EH (cell line): ENCODE measurements at regions not wholly inside any gene's neighbourhood (a gene's known extent, or its start where the extent isn't known, plus 50 kb on each side); places are given as distances from the start of the nearest gene placed in this dataset.

Experiments used
- DNase-seq: peaks from one replicate; pipeline ENCODE4 v3.0.0-alpha.2; 2015; ENCODE audit warnings: low read depth

DNA sequence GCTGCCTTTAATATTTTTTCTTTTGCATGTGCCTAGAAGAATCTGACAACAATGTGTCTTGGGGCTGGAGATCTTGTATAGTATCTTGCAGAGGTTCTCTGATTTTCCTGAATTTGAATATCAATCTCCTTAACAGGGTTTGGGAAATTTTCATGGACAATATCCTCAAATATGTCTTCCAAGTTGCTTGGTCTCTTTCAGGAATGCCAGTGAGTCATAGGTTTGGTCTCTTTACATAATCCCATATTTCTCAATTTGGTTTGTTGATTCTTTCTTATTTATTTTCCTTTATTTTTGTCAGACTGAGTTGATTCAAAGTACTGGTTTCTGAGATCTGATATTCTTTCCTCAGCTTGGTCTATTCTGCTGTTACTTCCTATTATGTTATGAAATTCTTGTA lies 208.7 kb upstream of the GLI3 start:
- no peak for DNase-seq

DNA sequence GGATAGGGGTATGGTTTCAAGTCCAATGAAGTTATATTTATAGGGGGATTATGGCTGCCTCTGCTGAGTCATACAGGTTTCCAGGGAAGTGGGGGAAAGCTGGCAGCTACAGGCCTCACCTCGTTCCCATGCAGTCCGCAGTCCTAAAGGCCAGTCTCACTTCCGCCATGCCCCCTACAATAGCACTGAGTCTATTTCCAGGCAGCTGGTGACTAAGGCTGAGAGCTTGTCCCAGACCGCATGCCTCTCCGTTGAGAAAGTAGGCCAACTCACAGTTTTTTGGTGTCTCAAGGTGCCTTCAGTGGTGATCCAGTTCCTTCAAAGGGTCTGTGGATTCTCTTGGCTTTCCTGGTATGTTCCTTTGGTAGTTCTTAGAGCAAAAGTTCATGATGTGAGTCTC lies 203.9 kb upstream of the GLI3 start:
- DNase-seq: no peak

DNA sequence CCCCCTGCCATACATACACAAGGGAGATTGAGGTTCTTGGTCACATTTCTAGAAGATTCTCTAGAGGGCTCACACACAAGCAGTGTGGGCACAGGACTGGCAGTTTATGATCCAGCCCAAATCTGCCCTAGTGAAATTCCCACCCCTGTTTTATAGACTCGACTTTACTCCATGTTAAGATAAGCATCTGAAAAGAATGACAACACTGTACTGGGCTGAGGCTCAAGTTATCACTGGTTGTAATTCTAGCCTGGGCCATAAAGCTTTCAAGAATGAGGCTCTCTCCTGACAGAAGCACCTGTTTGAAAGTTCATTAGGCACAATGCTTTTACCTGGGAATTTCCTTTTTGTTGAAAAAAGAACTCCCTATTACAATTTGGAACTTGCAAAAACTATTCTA lies 195.6 kb upstream of the GLI3 start:
- no peak for DNase-seq

DNA sequence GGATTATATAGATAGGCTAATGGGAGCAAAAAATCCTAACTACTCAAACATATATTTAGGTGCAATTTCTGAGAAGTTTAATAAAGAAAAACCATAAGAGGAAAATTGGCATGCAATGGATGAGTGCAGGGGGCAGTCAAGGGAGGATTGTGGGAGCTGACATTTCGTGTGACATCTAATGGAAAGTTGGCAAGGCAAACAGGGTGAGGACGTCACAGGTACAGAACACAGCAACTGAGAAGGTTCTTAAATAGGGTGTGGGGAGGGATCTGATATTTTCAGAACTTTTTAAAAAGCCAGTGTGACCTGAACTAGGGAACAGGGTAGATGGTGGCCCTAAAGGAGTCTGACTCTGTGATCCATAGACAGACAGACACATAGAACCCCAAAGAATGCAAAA lies 194.9 kb upstream of the GLI3 start:
- no peak for DNase-seq

DNA sequence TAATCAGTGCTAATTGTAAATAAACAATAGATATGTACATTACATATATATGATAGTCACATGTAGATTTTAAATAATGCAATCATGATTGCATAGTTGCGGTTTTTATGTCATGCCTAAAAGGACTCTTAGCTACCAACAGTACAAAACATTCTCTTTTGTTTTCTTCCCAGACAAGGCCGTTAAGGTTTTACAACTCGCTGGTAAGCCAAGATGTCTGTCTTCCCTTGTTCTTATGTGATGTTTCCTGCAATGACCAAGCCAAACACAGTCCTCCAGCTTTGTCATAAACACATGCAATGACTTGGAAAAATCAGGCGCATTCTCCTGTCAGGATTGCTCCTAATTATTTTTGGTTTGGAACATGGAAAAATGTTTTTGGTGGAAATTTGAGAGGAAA lies 192.3 kb upstream of the GLI3 start:
- peak; percentile 7 for DNase-seq

DNA sequence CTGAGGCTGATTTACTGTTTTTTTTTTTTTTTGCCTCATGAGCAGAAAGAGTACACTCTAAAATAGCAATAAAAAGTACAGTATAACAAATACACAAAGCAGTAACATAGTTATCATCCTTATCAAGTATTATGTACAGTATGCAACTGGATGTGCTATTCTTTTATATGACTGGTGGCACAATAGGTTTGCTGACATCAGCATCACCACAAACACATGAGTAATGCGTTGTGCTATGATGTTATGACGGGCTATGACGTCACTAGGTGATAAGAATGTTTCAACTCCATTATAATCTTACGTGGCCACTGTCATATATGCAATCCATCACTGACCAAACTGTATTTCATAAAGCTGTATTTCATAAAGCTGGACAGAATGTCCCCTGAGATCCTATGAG lies 189.2 kb upstream of the GLI3 start:
- peak; percentile 12 for DNase-seq

DNA sequence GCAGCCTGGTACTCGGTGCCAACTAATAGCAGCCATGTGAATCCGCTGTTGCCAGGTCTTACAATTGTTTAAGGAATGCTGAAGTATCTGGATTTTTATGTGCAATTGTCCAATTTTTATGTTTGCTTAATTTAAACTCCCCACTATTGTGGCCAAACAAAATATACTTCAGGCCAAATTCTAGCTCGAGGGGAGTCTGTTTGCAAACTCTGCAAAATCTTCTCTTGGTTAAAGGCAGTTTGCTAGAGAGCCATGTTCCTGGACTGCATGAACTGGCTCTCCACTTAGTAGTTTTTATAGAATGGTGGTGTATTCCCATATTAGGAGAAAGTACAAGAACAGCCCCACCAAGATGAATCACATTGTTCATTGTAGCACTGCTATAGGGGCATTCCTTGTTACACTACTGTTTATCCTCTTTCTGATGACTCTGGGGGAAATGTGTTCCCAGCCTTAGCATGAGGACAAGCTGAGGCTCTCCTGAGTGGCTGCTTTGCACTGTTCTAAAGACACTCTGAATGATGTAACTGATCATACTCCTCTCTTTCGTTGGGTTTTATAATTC lies 178.0 kb upstream of the GLI3 start:
- DNase-seq: peak; percentile 50

DNA sequence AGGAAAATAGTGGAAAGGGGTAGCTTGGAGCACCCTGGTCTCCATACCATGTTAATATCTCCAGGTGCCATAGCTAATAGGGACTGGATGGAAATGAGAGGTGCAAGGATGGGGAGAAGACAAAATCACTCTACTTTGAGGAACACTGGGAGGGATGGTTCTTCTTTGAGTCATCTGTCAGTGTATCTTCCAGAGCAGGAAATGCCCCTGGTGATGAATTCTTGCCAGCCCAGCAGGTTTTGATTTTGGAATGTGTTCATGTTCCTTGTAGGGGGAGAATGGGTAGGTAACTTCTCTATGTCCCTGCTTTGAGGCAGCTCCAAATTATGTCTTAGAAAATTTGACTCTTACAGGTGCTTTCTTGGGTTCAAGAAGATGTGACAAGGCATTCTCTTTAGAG lies 177.0 kb upstream of the GLI3 start:
- peak; percentile 14 for DNase-seq

DNA sequence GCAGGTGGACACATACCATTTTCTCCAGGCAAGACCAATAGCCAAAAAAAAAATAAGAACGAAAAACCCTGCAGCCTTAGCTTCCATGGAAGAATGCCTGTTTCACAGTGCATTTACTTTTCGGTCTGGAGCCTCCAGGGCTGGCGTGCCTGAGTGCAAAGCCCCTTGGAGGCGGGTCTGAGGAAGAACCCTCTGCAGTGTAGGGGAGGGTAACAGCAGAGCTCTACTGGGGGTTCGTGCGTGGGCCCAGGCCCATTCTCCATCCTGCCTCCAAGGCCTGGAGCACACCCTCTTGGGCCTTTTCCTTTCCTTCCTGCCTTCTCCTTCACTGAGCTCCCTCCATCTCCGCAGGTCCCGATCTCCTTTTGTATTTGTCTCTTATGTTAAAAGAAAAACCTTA lies 172.3 kb upstream of the GLI3 start:
- DNase-seq: no peak

DNA sequence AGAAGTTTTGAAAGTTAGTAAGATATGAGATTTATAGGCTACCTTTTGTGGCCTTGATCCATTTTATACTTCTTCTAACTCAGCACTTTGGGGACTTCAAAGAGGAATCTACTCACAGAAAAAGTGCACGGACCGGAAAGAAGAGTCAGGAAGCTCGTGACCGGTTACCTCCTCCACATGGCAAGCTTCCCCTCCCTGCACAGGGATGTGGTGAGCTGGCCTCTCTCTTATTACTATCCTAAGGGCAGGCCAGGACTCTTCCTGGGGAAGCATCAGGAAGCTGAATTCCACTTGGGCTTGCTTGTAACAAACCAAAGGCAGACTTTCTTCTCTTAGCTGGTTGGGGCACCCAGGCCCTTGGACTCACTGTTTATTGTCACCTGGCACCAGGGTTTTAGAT lies 170.8 kb upstream of the GLI3 start:
- DNase-seq: peak; percentile 2

DNA sequence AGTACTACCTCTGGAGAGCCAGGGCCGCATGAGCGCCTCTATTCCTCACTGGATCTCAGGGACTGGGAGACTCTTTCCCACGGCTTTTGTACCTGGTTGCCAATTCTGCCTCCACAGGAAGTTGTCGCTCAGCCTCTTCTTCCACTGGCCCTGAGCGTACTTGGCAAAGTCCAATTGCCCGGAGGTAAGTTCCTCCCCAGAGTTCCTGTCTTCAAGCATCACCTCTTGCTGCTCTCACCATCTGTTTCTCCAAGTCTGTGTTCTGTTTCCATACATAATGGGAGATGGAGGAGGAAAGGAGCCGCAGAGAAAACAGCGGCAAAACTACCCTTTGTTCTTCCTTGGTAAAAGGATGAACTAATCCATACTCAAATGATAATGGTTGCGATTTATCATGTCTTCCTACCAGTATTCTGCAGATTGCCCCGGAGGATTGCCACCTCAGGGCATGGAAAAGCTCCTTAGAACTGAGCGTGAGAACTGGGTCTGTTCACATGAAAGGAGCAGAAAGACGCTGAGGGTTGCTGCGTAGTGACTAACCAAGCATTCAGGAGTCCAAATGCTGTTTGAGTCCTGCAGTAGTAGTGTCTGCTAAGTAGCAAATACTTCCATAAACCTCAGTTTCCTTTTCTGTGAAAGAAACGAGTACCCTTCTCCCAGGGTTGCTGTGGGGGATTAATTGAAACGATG lies 170.2 kb upstream of the GLI3 start:
- no peak for DNase-seq

DNA sequence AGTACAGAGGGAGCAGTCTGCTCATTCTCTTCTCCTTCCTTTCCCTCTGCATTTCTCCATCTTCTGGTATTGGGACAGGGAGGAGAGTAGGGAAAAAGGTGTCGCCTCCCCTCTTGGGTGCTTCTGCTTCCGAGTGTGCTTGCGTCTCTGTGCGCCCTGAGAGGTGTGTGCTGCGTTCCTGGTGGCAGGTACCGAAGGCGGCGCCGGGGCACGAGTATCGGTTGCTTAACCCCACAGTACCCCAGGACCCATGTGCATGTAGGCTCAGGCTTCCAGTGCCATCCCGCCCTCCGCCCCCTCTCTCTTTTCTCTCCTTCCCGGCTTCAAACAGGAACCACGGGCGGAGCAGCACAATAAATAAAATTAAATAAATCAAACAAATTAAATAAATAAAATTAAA lies 169.3 kb upstream of the GLI3 start:
- no peak for DNase-seq

DNA sequence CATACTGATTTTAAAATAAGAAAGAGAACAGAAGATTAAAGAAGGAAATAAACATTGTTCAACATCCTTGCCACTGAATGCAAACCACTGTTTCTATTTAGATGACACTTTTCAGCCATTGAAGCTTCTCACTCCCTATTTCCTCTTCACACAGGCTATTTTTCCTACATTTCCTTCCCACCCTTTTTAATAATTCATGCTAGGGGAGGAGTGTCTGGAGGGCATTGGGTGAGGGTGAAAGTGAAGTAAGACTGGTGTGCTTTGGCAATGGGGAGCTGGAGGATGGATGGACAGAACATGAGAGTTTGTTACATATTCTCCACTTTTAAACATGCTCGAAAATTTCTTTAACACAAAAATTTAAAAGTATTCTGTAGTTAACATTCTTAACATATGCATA lies 168.8 kb upstream of the GLI3 start:
- no peak for DNase-seq

DNA sequence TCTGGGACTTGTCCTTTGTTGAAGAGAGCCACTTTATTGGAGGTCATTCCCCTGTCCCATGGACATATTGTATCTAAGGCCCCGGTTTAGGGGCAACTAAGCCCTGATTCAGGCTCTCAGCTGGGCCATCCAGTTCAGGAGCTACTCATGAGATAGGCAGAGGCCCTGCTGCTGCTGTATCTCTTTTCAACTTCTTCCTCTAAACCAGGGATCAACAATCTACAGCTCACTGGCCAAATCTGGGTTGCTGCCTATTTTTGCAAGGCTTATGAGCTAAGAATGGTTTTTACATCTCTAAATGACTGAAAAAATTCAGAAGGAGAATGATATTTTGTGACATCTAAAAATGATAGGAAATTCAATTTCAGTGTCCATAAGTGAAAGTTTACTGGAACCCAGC lies 166.8 kb upstream of the GLI3 start:
- no peak for DNase-seq

DNA sequence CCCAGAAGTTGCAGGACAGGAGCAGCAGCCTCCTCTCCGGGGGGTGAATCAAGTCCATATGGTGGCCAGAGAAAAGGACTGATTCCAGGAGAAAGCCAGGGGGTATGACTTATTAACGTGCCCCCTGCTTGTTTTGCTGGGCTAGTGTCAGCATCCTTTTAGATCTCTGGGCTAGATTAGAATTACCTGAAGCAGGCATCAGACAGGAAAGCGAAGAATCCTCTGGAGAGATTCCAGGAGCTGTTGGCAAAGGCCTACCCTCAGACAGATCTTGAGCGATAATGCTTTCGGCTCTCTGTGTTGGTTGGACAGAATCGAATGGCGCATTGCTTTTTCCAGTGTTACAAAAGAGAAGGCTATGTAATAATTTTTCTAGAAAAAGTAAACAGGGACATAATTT lies 164.0 kb upstream of the GLI3 start:
- DNase-seq: no peak

DNA sequence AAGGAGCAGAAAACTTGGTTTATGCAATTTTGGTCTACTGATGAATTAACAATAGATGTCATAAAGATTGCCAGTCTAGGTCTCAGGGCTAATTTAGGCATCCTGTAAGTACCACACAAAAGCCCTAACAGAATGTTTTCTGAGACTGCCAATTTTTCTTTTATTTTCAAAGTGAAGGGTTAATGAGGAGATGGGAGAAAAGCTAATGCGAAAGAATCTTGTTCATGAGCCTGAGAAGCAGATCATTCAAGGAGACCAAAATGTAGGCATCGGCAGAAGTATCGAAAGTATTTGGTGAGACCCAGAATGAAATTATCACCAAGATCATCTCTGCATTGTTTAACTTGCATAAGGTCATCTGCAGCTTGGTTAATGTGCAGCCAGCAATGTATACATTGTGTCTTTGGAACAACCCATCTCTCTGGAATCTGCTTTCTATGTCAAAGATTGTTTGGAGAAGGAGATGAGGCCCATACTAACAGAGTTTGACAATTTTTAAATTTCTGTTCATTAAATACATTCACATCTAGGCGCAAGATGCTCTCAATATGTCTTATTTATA lies 163.3 kb upstream of the GLI3 start:
- no peak for DNase-seq

DNA sequence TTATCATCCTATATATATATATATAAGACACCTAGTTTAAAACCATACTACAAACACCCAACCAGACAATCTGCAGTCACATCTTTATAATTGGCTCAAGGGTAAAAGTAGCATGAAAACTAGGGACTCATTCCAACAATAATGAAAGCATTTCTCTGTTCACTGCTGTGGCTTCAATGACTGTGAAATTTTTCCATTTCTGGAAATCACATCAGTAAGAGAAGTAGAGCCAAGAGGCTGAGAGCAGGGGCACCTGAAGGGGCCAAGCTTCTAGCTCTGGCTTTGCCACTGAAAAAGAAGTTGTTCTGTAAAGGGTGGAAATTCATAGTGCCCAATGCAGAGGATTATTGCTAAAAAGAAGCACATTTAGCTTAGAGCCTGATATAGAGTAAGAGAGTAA lies 158.6 kb upstream of the GLI3 start:
- no peak for DNase-seq

DNA sequence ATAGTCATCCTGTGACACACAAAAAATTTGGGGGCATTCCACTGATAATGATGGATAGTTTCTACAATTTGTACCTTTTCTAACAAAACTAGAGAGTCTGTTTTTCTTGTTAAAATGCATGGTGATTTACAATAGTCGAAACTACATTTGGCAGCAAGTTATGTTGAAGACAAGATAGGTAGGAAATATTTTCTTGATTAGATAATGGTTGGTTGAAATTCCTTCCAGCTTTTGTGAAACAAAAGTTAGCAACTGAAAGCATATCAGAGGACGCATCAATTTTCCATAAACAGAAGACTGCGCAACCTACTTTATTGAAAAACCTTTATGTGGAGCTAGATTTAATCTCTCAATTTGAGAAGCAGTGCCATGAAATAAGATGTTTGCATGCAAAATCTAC lies 155.8 kb upstream of the GLI3 start:
- no peak for DNase-seq

DNA sequence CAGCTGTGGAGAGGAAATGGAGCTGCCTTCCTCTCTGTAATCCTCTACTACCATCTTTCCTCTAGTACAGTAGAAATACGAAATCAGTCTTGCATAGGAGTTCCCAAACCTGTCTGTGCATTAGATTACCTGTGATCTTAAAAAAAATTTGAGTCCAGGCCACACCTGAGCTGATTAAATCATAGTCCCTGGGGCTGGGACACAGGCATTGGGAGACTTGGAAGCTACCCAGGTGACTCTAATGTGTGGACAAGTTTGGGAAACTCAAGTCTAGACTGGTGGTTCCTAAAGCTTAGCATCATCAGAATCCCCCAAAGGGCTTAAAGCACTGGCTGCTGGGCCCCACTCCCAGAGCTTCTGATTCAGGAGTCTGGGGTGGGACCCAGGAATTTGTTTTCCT lies 152.7 kb upstream of the GLI3 start:
- no peak for DNase-seq

DNA sequence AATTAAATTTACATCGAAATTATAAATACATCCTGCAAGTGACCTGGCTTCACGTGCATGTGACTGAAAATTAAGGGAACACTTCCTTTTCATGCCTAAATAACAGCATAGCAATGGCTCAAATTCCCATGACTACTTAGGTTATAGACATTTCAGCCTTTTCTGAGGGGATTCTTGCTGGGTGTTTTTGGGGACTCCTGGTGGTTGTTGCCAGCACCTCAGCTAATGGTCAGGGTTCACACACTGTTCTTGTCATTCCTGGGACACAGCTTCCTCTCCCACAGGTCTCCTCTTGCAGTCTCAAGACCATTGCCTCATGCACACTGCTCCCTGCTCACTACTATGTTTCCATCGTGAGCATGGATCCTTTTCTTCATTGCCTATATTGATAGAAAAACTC lies 148.9 kb upstream of the GLI3 start:
- DNase-seq: peak; percentile 5

DNA sequence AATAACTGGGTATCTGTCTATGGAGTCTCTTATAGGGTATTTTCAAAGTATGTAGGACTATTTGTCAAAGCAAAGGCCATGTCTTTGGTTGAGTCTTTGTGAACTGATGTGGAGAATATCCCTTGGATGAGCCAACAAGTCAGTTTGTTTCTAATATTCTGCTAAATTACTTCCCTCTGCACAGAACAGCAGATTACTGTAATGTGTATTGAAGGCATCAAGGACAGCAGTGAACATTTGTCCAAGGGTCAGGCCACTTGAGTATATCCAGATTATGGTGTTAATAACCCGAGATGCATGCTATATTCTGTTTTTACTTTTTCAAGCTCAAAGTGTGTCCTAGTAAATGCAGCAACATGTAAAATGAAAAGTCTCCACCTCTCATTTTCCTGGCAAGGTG lies 144.2 kb upstream of the GLI3 start:
- no peak for DNase-seq

DNA sequence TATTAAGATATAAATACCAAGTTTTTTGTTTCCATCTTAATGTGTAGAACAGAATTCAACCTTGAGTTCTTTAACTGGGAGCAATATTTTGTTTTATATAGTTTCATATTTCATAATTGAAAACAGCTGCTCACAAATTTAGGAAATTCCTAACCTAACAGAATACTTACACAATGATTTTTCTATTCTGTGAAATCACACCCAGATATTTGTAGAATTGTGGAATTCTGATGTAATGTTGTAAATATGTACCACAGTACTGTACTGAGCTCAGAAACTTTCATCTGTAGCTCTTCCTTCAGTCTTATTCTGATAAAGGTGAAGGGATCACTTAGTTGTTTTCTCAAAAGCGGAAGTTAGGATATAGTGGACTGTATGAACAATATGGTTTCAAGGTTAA lies 143.4 kb upstream of the GLI3 start:
- DNase-seq: peak; percentile 18

DNA sequence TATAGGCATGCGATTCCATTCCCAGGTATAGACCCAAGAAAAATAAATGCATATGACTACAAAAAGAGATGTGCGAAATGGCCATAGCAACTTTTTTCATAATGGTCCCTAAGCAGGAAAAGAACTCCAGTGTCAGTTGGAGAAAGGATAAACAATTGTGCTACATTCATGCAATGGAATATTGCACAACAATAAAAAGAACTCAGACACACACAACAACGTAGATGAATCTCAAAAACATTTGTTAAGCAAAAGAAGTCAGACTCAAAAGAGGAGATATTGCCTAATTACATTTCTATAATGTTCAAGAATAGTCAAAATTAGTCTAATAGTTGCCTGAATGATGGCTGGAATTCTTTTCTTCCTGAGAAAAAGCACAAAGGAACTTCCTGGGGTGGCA lies 141.1 kb upstream of the GLI3 start:
- DNase-seq: no peak

DNA sequence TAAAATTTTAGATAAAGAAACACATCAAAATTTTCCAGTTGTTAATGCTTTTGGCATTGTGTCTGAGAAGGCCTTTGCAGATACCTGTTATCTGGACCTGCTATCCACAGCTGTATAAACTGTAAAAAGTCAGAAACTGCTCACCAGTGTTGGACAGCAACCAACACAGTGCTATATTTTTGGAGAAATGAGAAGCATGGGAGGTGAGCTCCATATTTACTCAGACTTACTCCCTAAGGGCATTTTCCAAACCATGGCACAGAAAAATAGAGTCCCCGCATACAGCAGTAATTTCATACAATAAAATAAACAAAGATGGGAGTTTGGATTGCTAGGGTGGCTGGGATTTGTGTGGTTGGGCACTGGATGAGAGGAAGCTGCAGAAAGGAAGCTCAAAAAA lies 136.3 kb upstream of the GLI3 start:
- no peak for DNase-seq
